Muscle layer of colon (tissue), 2 donors: ENCODE measurements at regions not wholly inside any gene's neighbourhood (a gene's known extent, or its start where the extent isn't known, plus 50 kb on each side); places are given as distances from the start of the nearest gene placed in this dataset.

Experiments
- H3K27ac ChIP-seq: one replicate; pipeline ENCODE4 v1.7.0; 2013; ENCODE audit warnings: low read depth, mild to moderate bottlenecking, low read length, moderate library complexity
- H3K27me3 ChIP-seq, 2 donors: one replicate each; pipeline ENCODE4 v1.7.0; 2013; ENCODE audit warnings: low read length in 2 of 2, mild to moderate bottlenecking in 2 of 2; ENCODE audit not compliant: insufficient read depth in 2 of 2, control insufficient read depth in 1 of 2
- H3K36me3 ChIP-seq: one replicate; pipeline ENCODE4 v1.7.0; 2013; ENCODE audit warnings: mild to moderate bottlenecking, low read length; ENCODE audit not compliant: insufficient read depth
- H3K4me1 ChIP-seq: one replicate; pipeline ENCODE4 v1.7.0; 2013; ENCODE audit warnings: mild to moderate bottlenecking, low read length; ENCODE audit not compliant: insufficient read depth
- H3K4me3 ChIP-seq, 2 donors: one replicate each; pipeline ENCODE4 v1.7.0; 2013; ENCODE audit warnings: low read length in 2 of 2, low read depth in 1 of 2, mild to moderate bottlenecking in 1 of 2, moderate library complexity in 1 of 2
- H3K9ac ChIP-seq: one replicate; pipeline ENCODE4 v1.7.0; 2013; ENCODE audit warnings: low read length
- H3K9me3 ChIP-seq: one replicate; pipeline ENCODE4 v1.7.0; 2013; ENCODE audit warnings: mild to moderate bottlenecking, low read length
- donor health status: abdominal sarcoma.
- donor health status: Adenocarcinoma of cecum.

DNA sequence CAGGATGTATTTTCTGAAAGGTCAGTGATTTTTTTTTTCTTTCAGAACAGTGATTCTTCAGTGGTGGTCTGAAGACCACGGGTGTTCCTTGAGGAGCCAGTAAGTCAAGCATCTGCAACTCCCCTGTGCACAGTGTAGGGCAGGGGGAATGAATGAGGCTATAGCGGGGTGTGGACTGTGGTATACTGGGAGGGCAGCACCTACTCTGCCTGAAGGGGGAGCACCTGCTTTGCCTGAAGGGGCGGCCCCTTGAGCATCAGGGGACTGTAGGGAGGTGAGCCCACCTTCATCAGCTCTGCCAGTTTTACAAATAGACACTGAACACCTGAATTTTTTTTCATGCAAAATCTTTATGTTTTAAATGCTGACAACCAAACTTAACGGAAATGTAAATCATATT, 77.5 kb upstream of the RIPOR2 start:
- Histone ChIP-seq H3K9me3 (no peaks in the 10 kb centered on the region), H3K9ac (no peak overlapping the region), H3K27me3 (no peaks in the 10 kb centered on the region), H3K4me3 (no peak overlapping the region), H3K36me3 (no peaks in the 10 kb centered on the region), H3K27ac (no peak overlapping the region), H3K4me1 (peaks cover 14% of the 10 kb centered on the region)

DNA sequence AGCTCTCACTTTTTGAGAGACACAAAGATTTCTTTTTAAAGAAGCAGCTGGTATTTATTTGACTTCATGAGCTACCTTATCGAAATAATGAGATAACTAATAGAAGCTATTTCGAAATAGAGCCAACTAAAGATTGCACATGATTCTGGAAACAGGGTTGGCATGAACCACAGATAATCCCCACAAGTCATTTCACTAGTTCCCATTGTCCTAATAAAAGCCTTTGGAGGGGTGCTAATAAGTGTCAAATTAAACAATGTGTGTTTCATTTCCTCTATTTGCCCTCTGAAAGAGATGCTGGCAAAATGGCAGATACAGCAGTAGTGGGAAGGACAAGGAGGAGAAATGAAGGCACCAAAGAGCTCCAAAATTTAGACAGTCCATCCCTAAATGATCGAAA, 78.6 kb upstream of the RIPOR2 start:
- Histone ChIP-seq H3K27ac (no peak overlapping the region), H3K4me3 (no peak overlapping the region), H3K9ac (no peak overlapping the region), H3K27me3 (no peaks in the 10 kb centered on the region), H3K36me3 (no peaks in the 10 kb centered on the region), H3K9me3 (no peaks in the 10 kb centered on the region), H3K4me1 (peaks cover 14% of the 10 kb centered on the region)

- Histone ChIP-seq H3K27ac (no peak overlapping the region), H3K4me1 (peaks cover 14% of the 10 kb centered on the region), H3K27me3 (no peaks in the 10 kb centered on the region), H3K9me3 (no peaks in the 10 kb centered on the region), H3K4me3 (no peak overlapping the region), H3K9ac (no peak overlapping the region), H3K36me3 (no peaks in the 10 kb centered on the region)
Measured at GRCh38 chr6:25014791-25015560, 79.2 kb upstream of the RIPOR2 start.

DNA sequence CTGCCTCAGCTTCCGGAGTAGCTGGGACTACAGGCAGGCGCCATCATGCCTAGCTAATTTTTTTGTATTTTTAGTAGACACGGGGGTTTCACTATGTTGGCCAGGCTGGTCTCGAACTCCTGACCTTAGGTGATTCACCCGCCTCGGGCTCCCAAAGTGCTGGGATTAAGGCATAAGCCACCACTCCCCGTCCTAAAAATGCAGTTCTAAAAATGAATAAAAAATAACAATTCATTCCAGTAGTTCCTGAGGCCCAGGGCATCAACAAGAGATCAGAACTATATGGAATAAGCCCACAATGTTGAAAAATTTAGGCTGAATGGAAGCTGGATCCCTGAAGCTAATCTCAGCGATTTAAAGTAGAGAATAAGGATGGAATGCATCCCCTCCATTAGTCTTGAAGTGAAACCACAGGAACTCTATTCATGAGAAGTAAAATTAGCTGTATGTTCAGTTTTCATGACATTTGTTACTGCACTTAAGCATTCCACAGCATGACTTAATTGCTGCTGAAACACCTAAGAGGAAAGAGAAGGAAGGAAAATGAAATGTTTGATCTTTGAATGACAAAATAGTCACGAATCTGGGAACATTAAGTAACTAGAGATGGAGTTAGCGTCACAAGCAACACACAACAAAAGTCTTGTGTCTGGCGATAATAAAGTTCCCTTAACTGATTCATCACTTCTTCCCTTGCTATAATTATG, 80.4 kb upstream of the RIPOR2 start:
- H3K36me3 ChIP-seq = no peaks in the 10 kb centered on the region

DNA sequence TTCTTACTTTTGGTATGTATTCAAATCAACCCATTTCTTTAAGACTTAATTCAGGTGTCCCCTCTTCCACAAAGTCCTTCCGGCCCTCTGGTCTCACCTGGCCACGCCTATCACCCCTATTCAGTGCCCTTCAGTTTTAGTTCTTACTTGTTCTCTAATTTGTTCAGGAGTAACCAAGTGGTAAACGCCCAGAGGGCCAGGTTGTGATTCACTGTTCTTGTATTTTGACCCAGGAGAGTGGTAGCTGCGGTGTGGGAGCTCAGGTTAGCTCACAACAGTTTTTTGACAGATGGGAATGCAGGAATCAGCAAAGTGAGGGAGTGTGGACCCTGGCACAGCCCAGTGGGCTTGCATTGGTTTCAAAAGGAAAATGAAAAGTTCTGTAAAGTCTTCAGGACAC, 81.7 kb upstream of the RIPOR2 start:
- no peak overlapping the region for H3K4me3 ChIP-seq
- H3K27ac ChIP-seq = no peak overlapping the region
- no peaks in the 10 kb centered on the region for H3K27me3 ChIP-seq
- H3K36me3 ChIP-seq = no peaks in the 10 kb centered on the region
- H3K9ac ChIP-seq = no peak overlapping the region
- no peaks in the 10 kb centered on the region for H3K9me3 ChIP-seq
- H3K4me1 ChIP-seq = peaks cover 14% of the 10 kb centered on the region

More for the DNA sequence above, 80.4 kb upstream of the RIPOR2 start:
- Histone ChIP-seq H3K27me3 (no peaks in the 10 kb centered on the region), H3K9ac (no peak overlapping the region), H3K9me3 (no peaks in the 10 kb centered on the region), H3K27ac (no peak overlapping the region), H3K4me1 (peaks cover 14% of the 10 kb centered on the region), H3K4me3 (no peak overlapping the region)

DNA sequence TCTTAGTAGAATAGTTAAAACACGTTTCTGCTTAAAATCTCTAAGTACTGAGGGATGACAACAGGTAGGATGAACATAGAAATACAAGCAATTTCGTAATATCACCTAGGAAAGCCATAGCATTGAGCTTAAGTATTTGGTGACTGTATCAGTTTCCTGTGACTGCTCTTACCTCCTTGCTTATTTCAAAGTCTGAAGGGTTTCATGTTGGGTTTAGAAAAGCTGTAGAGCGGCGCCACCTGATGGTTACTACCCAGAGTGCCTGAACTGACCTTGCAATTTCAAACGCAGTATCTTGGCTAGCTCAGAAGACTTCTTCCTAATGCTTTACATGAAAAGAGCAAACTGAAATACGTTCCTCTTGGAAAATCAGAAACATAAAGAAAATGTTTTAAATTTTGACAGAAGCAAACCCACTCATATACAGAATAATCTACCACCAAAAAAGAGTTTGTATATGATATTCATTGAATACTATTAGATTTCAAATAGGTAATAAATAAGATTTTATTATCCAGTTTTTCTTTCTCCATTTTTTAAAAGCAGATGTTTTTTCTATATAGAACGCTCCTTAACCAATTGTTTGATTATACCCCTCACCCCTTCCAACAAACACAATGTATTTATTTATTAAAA, 82.3 kb upstream of the RIPOR2 start:
- Histone ChIP-seq H3K27ac (no peak overlapping the region), H3K36me3 (no peaks in the 10 kb centered on the region), H3K27me3 (no peaks in the 10 kb centered on the region), H3K4me1 (peaks cover 14% of the 10 kb centered on the region), H3K4me3 (no peak overlapping the region), H3K9ac (no peak overlapping the region), H3K9me3 (no peaks in the 10 kb centered on the region)

DNA sequence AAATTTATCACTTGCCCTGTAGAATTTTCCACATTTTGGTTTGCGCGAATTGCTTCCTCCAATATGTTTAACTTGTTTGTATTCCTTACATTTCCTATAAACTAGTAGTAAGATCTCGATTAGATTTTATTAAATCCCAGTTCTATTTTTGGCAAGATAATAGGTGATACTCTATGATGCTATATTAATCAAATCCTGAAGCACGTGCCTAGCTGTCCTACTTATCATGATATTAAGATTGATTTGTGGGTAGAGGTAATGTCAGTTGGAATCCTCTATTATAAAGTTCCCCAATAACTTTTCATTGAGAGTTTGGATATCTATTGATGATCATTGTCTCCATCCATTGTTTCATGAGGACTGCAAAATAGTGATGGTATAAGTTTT, 82.8 kb upstream of the RIPOR2 start:
- no peaks in the 10 kb centered on the region for H3K27me3 ChIP-seq
- no peak overlapping the region for H3K27ac ChIP-seq
- no peaks in the 10 kb centered on the region for H3K36me3 ChIP-seq
- no peaks in the 10 kb centered on the region for H3K9me3 ChIP-seq
- peaks cover 14% of the 10 kb centered on the region for H3K4me1 ChIP-seq
- H3K4me3 ChIP-seq = no peak overlapping the region
- no peak overlapping the region for H3K9ac ChIP-seq

DNA sequence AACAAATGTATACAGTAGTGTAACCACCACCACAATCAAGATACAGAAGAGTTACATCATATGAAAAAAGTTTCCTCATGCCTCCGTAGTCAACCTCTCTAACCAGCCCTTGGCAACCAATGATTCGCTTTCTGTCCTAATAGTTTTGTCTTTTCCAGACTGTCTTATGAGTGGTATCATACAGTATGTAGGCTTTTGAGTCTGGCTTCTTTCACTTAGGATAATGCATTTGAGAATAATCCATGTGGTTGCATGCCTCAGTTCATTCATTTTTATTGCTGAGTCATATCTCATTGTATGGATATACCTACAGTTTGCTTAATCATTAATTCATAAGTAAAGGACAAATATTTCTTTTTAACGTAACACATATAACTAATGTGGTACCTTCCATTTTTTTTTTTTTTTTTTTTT, 86.4 kb upstream of the RIPOR2 start:
- Histone ChIP-seq H3K4me3 (no peak overlapping the region), H3K36me3 (no peaks in the 10 kb centered on the region), H3K27ac (no peak overlapping the region), H3K27me3 (no peaks in the 10 kb centered on the region), H3K4me1 (no peaks in the 10 kb centered on the region), H3K9ac (no peak overlapping the region), H3K9me3 (no peaks in the 10 kb centered on the region)

GRCh38 chr6:25023781-25024180, 88.0 kb upstream of the RIPOR2 start:
- Histone ChIP-seq H3K27me3 (no peaks in the 10 kb centered on the region), H3K27ac (no peak overlapping the region), H3K9me3 (no peaks in the 10 kb centered on the region), H3K36me3 (no peaks in the 10 kb centered on the region), H3K4me3 (no peak overlapping the region), H3K4me1 (no peaks in the 10 kb centered on the region), H3K9ac (no peak overlapping the region)

GRCh38 chr6:25024821-25025220, 89.1 kb upstream of the RIPOR2 start:
- Histone ChIP-seq H3K9me3 (no peaks in the 10 kb centered on the region), H3K9ac (no peak overlapping the region), H3K27ac (no peak overlapping the region), H3K27me3 (no peaks in the 10 kb centered on the region), H3K4me1 (no peaks in the 10 kb centered on the region), H3K36me3 (no peaks in the 10 kb centered on the region), H3K4me3 (no peak overlapping the region)

DNA sequence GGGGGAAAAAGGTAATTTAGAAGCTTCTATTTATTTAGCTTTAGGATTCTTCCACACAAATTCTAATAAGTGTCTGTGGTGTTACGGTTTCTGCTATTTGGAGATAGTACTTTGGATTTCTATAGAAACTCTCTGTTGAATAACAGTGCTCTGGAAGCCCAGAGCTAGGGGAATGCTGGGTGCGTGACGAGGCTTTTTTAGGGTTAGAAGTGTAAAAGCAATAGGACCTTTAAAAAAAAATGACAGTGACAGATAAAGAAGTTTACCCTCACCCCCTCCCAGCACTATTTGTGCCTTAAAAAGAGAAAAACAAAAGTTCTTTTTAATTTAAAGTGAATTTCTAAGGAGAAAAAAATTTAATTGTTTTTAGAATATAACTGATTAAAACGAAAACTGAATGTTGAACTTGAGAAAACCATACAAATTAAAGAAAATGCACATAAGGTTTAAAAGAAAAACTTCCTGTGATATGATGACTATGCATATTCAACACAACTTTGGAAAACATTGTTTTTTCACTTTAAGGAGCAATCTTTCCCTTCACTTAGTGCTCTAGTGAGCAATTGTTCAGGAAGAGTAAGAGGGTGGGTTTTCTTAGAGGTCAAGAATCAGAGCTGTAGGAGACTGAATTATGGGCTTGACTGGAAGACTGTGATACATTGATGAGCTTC, 89.6 kb upstream of the RIPOR2 start:
- Histone ChIP-seq H3K36me3 (no peaks in the 10 kb centered on the region), H3K27me3 (no peaks in the 10 kb centered on the region), H3K9ac (no peak overlapping the region), H3K4me3 (no peak overlapping the region), H3K9me3 (no peaks in the 10 kb centered on the region), H3K4me1 (no peaks in the 10 kb centered on the region), H3K27ac (no peak overlapping the region)
